CD4-positive, alpha-beta T cell (primary cell): ENCODE measurements at regions not wholly inside any gene's neighbourhood (a gene's known extent, or its start where the extent isn't known, plus 50 kb on each side); places are given as distances from the start of the nearest gene placed in this dataset.

Source experiments
- ATAC-seq: fragments of 200-7000 bp; cut with Tn5 transposase; one replicate; pipeline ENCODE4 v1.10.0; 2022; ENCODE audit warnings: mild to moderate bottlenecking; ENCODE audit not compliant: poor library complexity
- CTCF ChIA-PET: fragments of 350-600 bp; sonication (Branson Sonifier 250); formaldehyde crosslinking; loops from one replicate; lab custom pipeline; 2021; ENCODE audit warnings: antibody characterized with exemption, inconsistent platforms; lab: Charles Lee
- POLR2A ChIA-PET: fragments of 350-600 bp; sonication (Branson Sonifier 250); formaldehyde crosslinking; loops from one replicate; lab custom pipeline; 2021; ENCODE audit warnings: antibody characterized with exemption, inconsistent platforms; lab: Charles Lee
- DNase-seq, 14 experiments: peaks; one replicate each; pipeline ENCODE4 v3.0.0-alpha.2; 2013 to 2020; ENCODE audit warnings: mixed read lengths in 2 of 14
- H3K27ac ChIP-seq, 2 donors: one replicate each; pipeline versions ENCODE4 v1.5.1 to v1.7.0; 2013; ENCODE audit warnings: low read length in 2 of 2, low read depth in 1 of 2, mild to moderate bottlenecking in 1 of 2
- H3K27me3 ChIP-seq, 2 experiments: 1 replicate in 1 of 2; 2 replicates in 1 of 2; pipeline versions ENCODE4 v1.6.1 to v1.7.0; 2013; ENCODE audit warnings: low read length in 2 of 2, control low read depth in 1 of 2, mild to moderate bottlenecking in 1 of 2, moderate library complexity in 1 of 2; ENCODE audit not compliant: insufficient read depth in 2 of 2, control insufficient read depth in 1 of 2
- H3K36me3 ChIP-seq: one replicate; pipeline ENCODE4 v1.6.1; 2013; ENCODE audit warnings: low read length, control low read depth; ENCODE audit not compliant: insufficient read depth
- H3K4me1 ChIP-seq: one replicate; pipeline ENCODE4 v1.6.1; 2013; ENCODE audit warnings: low read length, control low read depth; ENCODE audit not compliant: insufficient read depth
- H3K4me3 ChIP-seq: one replicate; pipeline ENCODE4 v1.5.1; 2013; ENCODE audit warnings: mild to moderate bottlenecking, low read length, moderate library complexity
- H3K9me3 ChIP-seq, 2 experiments: 1 replicate in 1 of 2; 2 replicates in 1 of 2; pipeline versions ENCODE4 v1.6.1 to v1.7.0; 2013; ENCODE audit warnings: low read length in 2 of 2, mild to moderate bottlenecking in 2 of 2, control low read depth in 1 of 2, moderate library complexity in 1 of 2; ENCODE audit not compliant: control insufficient read depth in 1 of 2, insufficient read depth in 1 of 2
- H3K27ac Mint-ChIP-seq: one replicate; pipeline ENCODE4 v1.8.0; 2020; ENCODE audit warnings: mixed read lengths
- H3K27me3 Mint-ChIP-seq: one replicate; pipeline ENCODE4 v1.8.0; 2021; ENCODE audit warnings: mixed read lengths
- H3K36me3 Mint-ChIP-seq: one replicate; pipeline ENCODE4 v1.8.0; 2021; ENCODE audit warnings: low read depth, mixed read lengths
- H3K4me1 Mint-ChIP-seq: one replicate; pipeline ENCODE4 v1.8.0; 2021; ENCODE audit warnings: low read depth, mixed read lengths
- H3K4me3 Mint-ChIP-seq: one replicate; pipeline ENCODE4 v1.8.0; 2020; ENCODE audit warnings: mild to moderate bottlenecking, mixed read lengths
- H3K9me3 Mint-ChIP-seq: one replicate; pipeline ENCODE4 v1.8.0; 2020; ENCODE audit warnings: mixed read lengths
- CTCF ChIP-seq: fragments of 200-600 bp; IDR thresholded peaks from one replicate; pipeline ENCODE4 v1.8.0; 2022; ENCODE audit warnings: antibody characterized with exemption, mild to moderate bottlenecking
- intact Hi-C, 2 experiments: fragments of 100-400 bp; cut with DNase I in 1 of 2; cut with micrococcal nuclease in 1 of 2; formaldehyde crosslinking; loops; one replicate each; pipeline versions ENCODE4 v1.15.1 to v1.9.0; 2023 to 2025; cut with DNase I, micrococcal nuclease

- no peaks in the 10 kb centered on the region for H3K27me3 Mint-ChIP-seq
- ATAC-seq (no peak), DNase-seq (no peak)
- H3K9me3 Mint-ChIP-seq = no peaks in the 10 kb centered on the region
- intact Hi-C loops = no loop called here
- H3K27ac Mint-ChIP-seq = no peak overlapping the region
- H3K4me3 Mint-ChIP-seq = no peak overlapping the region
- no peak for TF ChIP-seq CTCF
- H3K36me3 Mint-ChIP-seq = no peaks in the 10 kb centered on the region
- POLR2A ChIA-PET = interaction anchor here (1.1 to 3.5 kb wide), 2 partner anchors 10 to 19 kb away, joined by 3 to 12 read pairs; no protein-coding TSS in a partner anchor
- H3K4me3 ChIP-seq = no peak overlapping the region
- no peaks in the 10 kb centered on the region for H3K9me3 ChIP-seq
- no peaks in the 10 kb centered on the region for H3K36me3 ChIP-seq
- H3K27ac ChIP-seq = no peak overlapping the region
- H3K4me1 ChIP-seq = peaks cover 26% of the 10 kb centered on the region
- CTCF ChIA-PET = interaction anchor here (0.8 kb wide), 1 partner anchor 18 kb away, joined by 4 read pairs; no protein-coding TSS in a partner anchor
- H3K27me3 ChIP-seq = no peaks in the 10 kb centered on the region
- H3K4me1 Mint-ChIP-seq = peaks cover 37% of the 10 kb centered on the region
These were observed 529.5 kb downstream of the ETS1 start for GRCh38 chr11:128057786-128058395.

GRCh38 chr11:128055576-128056217 lies 531.7 kb downstream of the ETS1 start:
- Histone ChIP-seq H3K36me3 (no peaks in the 10 kb centered on the region), H3K4me3 (no peak overlapping the region), H3K9me3 (no peaks in the 10 kb centered on the region), H3K27ac (no peak overlapping the region), H3K27me3 (no peaks in the 10 kb centered on the region), H3K4me1 (peaks cover 38% of the 10 kb centered on the region)
- intact Hi-C loops = no loop called here
- ChIA-PET CTCF (interaction anchor here (1.6 kb wide), 1 partner anchor 102 kb away, joined by 4 read pairs; no protein-coding TSS in a partner anchor), POLR2A (interaction anchor here (8.0 kb wide), 1 partner anchor 17 kb away, joined by 83 read pairs; no protein-coding TSS in a partner anchor)
- TF ChIP-seq CTCF = no peak
- ATAC-seq (no peak), DNase-seq (no peak)
- Mint-ChIP-seq H3K27ac (peak overlapping the region; percentile 65), H3K27me3 (no peaks in the 10 kb centered on the region), H3K4me1 (peaks cover 54% of the 10 kb centered on the region), H3K9me3 (no peaks in the 10 kb centered on the region), H3K36me3 (no peaks in the 10 kb centered on the region), H3K4me3 (peak overlapping the region; percentile 42)

GRCh38 chr11:128053981-128054931 lies 533.1 kb downstream of the ETS1 start:
- no peaks in the 10 kb centered on the region for H3K27me3 ChIP-seq
- peaks cover 48% of the 10 kb centered on the region for H3K4me1 ChIP-seq
- H3K9me3 ChIP-seq = no peaks in the 10 kb centered on the region
- H3K36me3 ChIP-seq = no peaks in the 10 kb centered on the region
- TF ChIP-seq CTCF = no peak
- CTCF ChIA-PET = interaction anchor here (0.8 to 1.6 kb wide), 3 partner anchors 15 to 722 kb away, joined by 3 to 4 read pairs (median 4); no protein-coding TSS in a partner anchor
- peak overlapping the region; percentile 61 to 73 for H3K27ac ChIP-seq
- intact Hi-C loops = no loop called here
- ATAC-seq (peak; percentile 35), DNase-seq (peak in 1 of 14 experiments; percentile 26)
- Mint-ChIP-seq H3K9me3 (no peaks in the 10 kb centered on the region), H3K36me3 (no peaks in the 10 kb centered on the region), H3K27ac (peak overlapping the region; percentile 74), H3K4me1 (peaks cover 69% of the 10 kb centered on the region), H3K4me3 (peak overlapping the region; percentile 86), H3K27me3 (no peaks in the 10 kb centered on the region)
- peak overlapping the region; percentile 39 for H3K4me3 ChIP-seq
- POLR2A ChIA-PET = interaction anchor here (0.9 to 8.0 kb wide), 6 partner anchors 10 to 671 kb away, joined by 3 to 83 read pairs (median 4); no protein-coding TSS in a partner anchor
